ENCODE measurements at regions not wholly inside any gene's neighbourhood (a gene's known extent, or its start where the extent isn't known, plus 50 kb on each side); places are given as distances from the start of the nearest gene placed in this dataset.

DNA sequence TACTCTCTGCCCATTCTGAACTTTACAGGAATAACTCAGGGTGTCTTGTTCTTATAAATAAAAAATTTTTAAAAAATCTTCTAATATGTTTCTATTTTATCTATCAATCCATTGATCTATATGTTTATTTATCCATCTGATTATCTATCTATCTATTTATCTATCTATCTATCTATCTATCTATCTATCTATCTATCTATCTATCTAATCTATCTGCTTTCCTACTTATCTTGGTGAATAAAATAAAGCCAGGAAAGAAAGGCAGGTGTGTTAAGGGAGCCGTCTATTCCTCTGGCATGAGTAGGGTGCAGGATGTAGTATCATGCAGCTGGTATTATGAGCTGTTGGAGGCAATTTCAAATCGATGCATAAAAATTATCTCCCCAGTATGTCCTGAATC lies 153.0 kb downstream of the FOXA2 start:
- DNase-seq (ENCODE audit: low read depth in 2 of 2) = no peak

DNA sequence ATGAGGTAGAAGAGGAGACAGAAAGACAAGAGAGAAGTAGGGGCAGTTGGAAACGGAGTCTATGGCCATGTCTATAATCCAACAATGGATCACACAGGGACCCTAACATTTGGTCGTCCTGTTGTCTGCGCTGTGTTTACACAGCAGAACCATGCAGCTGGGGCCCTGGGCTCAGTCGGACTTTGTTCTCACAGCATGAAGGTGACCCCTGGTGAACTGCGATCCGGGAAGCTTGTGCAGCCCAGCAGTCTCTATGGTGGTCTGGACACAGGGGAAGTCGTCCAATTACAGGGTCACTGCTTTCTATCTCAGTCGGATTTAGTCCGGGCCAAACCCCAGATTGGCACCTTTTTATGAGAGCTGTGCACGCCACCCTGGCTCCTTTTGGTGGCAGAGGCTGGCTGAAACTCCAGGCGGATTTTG lies 153.6 kb downstream of the FOXA2 start:
- no peak for DNase-seq (ENCODE audit: low read depth in 2 of 2)

- no peak for DNase-seq (ENCODE audit: low read depth in 2 of 2)
These were observed 154.1 kb downstream of the FOXA2 start for GRCh38 chr20:22430154-22430745.

- DNase-seq (ENCODE audit: low read depth in 2 of 2) = no peak
These were observed 154.9 kb downstream of the FOXA2 start for GRCh38 chr20:22429175-22430153.

DNA sequence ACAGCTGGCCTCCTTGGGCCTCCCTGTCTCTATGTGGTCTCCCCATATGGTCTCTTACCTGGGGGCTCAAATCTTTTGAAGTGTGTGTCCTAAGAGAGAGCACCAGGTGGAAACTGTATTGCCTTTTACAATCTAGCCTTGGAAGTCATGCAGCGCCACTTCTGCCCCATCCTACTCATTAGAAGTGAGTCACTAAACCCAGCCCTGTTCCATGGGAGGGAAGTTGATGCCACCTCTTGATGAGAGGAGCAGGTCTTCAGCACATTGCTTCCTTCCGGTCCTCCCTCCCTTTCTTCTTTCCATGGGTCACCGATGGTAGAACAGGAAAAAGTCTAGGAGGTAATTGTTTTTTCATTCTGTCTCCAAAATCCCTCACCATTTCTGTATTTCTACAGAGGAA lies 156.3 kb downstream of the FOXA2 start:
- no peak for DNase-seq (ENCODE audit: low read depth in 2 of 2)

- no peak for DNase-seq (ENCODE audit: low read depth in 2 of 2)
These were observed 157.6 kb downstream of the FOXA2 start for GRCh38 chr20:22426772-22427171.

DNA sequence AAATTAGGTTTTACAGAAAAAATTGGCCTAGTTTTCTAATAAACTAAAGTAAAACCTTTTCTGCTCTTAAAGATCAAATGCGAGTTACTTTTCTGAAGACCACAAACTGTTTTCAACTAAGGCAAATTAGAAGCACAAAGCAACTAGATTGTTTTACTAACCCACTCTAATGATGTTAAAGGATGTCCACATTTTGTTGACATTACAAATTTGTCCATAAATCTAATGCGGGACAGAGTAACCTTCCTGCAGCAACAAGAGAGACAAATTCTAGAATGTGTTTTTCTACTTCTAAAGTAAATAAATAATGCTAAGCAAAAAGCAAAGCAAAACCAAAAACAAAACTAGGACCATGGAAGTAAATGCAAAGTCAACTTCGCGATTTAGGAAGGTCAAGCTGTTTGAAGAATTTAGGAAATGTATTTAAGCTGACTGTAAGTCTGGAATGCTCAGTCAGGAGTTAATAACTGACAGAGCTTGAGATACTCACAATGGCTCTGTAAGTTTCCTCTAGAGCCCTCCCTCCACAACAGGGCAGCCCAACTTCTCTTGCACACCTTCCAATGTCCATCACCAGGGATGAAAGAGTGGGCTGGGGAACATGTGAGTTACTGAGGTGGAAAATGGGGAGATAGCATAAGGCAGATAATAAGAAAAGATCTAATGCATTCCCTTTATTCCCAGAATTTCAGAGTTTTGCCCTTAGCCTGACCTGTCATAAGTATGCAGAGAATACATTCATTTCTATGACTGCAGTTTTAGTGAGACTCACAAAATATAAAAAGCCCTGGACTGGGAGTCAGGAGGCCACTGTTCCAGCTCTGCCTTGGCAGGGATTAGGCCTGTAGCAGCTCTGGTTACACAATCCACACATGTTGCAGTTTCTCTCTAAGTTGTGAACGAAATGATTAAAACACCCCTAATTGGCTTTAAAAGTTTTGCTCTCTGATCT lies 158.8 kb downstream of the FOXA2 start:
- no peak for DNase-seq (ENCODE audit: low read depth in 2 of 2)

GRCh38 chr20:22423190-22423832 lies 161.1 kb downstream of the FOXA2 start:
- no peak for DNase-seq (ENCODE audit: low read depth in 2 of 2)

- DNase-seq (ENCODE audit: low read depth in 2 of 2) = no peak
These were observed 164.2 kb downstream of the FOXA2 start for GRCh38 chr20:22420116-22420598.

DNA sequence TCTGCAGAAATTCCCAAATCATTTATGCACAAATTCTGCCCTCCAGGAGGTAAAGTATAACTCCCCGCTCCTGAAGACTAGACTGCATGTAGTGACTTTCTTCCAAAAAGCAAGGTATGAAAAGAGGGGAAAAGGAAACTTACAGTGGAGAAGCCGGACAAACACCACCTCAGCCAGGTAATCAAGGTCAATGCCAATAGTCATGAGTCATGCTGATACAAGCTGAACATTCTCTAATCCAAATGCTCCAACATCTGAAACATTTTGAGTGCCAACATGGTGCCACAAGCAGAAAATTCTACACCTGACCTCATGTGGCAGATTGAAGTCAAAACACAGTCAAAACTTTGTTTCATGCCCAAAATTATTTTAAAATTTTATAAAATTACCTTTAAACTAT lies 165.6 kb downstream of the FOXA2 start:
- no peak for DNase-seq (ENCODE audit: low read depth in 2 of 2)

DNA sequence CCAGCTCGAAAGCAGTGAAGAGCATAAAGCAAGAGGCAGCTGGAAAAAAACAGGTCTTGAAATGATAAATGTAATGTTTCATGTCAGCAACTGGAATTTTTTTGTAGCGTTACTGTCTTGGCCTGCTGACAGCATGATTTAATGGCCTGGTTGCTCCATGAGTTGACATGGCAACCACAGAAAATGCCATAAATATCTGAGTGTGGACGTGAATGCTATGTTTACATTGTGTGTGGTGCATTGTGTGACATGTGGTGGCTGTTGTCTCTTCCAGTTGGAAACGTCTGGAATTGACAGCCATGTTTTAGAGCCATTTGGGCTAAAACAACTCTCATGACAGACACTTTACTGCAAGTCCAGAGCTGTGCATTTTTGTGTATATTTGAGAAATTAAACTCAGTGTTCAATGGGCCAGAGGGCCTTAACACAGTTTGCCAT lies 170.0 kb downstream of the FOXA2 start:
- DNase-seq (ENCODE audit: low read depth in 2 of 2) = no peak

DNA sequence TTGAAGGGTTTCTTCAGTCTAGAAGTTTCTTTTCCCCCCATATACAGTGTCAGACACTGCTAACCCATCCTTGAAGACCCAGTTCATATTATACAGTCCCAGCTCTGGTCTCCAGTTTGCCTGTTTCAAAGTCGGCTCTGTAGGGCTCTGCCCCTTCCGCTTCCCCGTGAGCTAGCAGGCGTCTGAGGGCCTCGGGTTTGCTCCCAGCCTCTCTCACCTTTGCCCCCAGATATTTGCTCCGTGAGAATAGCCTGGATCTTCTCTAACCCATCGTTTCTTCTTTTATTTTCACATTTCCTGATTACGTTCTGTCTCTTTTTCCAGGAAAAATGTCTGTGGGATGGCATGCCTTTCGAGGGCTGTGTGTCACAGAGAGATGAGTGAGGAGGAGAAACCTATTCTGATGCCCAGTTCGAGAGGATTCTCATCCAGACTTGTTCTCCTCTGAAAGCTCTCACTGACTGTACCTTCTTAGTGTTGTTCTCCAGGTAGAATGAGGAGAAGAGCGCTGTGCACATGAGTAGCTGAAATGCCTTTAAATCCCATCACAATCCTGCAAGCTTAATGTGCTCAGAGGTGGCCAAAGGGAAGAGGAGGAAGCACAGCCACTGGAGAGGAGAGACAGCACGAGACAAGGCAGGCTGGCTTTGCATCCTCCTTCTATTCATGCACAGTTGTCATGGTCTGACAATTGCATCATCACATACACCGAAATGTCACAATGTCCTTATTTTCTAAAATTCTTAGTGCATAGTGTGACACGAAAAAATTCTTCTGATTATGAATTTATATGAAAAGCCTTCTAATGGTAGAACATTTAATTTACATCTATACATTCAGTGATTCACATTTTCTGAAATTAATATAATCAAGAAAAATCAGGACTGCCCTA lies 171.1 kb downstream of the FOXA2 start:
- DNase-seq (ENCODE audit: low read depth in 2 of 2) = no peak

GRCh38 chr20:22411627-22412450 lies 172.5 kb downstream of the FOXA2 start:
- no peak for DNase-seq (ENCODE audit: low read depth in 2 of 2)

DNA sequence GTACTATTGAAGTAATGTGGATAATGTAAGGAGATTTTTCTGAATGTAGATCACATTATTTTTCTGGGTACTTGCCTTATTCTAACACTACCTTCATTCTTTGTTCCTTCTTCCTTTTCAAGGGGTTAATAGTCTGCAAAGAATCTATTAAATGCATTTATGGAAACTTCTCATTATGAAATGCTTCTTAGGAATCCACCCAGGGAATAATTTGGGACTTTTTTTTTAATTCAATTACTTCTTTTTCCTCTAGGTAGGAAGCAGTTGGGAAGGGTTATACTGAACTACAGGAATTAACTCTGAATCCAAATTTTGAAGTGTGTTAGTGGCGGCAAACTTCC lies 173.1 kb downstream of the FOXA2 start:
- DNase-seq (ENCODE audit: low read depth in 2 of 2) = no peak

DNA sequence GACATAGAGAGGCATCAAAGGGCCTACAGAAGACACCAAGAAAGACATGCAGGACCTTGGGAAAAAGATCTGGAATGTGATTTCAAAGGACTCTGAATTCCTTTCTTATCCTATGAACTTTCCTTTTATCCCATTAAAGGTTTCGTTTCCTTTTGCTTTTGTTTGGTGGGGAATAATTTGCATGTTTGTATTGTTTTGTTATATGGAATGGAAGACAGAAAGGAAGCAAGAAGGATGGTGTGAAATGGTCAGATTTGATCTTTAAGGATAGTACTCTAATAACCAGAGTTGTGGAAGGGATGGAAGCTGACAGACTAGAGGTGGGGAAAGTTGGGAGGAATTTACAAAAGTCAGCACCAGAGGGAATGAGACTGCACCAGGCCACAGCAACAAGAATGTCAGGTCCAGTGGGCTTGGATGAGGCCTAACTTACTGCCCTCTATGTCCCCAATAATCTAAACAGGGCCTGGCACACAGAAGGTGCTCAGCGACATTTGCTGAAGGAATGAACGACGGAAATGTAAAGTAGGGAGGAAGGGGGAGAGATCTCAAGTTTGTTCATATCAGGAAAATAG lies 173.7 kb downstream of the FOXA2 start:
- no peak for DNase-seq (ENCODE audit: low read depth in 2 of 2)

DNA sequence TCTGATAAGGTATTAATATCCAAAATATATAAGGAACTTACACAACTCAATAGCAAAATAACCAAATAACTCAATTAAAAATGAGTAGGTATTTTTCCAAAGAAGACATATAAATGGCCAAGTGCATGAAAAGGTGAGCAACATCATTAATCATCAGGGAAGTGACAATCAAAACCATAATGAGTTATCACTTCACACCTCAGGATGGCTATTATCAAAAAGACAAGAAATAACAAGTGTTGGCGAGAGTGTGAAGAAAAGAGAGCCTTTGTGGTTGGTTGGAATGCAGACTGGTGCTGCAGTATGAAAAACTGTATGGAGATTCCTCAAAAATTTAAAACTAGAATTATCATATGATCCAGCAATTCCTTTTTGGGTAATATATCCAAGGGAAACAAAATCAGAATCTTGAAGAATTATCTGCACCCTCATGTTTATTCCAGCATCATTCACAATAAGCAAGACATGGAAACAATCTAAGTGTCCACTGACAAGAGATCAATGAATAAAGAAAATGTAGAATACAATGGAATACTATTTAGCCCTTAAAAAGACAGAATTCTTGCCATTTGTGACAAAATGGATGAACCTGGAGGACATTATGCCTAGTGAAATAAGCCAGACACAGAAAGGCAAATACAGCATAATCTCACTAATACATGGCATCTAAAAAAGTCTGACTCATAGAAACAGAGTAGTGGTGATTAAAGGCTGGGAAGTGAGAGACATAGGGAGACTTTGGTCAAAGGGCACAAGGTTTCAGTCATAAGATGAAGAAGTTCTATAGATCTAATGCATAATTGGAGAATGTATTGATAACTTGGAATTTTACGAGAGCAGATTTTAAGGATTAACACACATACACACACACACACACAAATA lies 175.6 kb downstream of the FOXA2 start:
- no peak for DNase-seq (ENCODE audit: low read depth in 2 of 2)

DNA sequence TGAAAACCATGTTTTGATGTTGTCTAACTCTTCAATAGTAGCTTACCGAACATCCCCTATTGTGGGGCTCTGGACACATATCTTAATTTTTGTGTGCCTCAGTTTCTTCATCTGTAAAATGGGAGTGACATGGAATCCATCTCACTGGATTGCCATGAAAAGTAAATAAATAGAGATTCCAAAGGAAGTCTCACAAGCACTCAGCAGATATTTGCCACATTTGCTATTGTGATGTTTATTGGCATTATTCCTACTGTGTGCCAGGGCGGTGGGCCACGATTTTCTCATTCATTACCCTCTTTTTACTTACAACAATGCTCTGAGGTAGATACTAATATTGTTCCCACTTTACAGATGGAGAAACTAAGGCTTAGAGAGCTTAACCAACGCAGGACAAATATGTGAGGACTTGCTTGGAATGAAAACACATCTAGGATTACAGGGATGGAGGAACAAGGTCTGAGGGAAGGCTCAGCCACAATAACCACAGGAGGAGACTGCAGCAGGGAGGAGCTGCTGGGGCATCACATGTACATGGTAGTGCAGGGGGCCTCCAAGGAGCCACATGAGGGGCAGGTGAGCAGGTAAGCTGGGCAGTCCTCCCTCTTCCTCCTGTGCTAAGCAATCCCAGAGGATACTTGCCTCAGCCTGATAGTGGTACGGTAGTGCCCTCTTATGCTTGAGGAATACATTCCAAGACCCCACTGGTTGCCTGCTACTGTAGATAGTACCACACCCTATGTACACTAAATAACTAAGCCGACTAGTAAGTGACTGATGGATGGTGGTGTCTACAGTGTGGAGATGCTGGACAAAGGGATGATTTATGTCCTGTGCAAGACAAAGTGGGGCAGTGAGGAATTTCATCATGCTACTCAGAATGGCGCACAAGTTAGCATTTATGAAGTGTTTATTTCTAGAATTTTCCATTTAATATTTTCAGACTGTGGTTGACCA lies 176.9 kb downstream of the FOXA2 start:
- DNase-seq (ENCODE audit: low read depth in 2 of 2) = no peak

All from stimulated activated CD4-positive, alpha-beta T cell treated with anti-CD3 and anti-CD28 coated beads, Interleukin-1b, Interleukin-23, amount 100 ng/mL, for 4 hours (primary cell).